ENCODE measurements at regions not wholly inside any gene's neighbourhood (a gene's known extent, or its start where the extent isn't known, plus 50 kb on each side); places are given as distances from the start of the nearest gene placed in this dataset.

GRCh38 chr3:162670181-162670580, 1173.6 kb downstream of the OTOL1 start:
- TF ChIP-seq CTCF (IDR thresholded peaks at IDR 0.05) (no peak), EZH2 (IDR thresholded peaks at IDR 0.05) (no peak), EZH2phosphoT487 (IDR thresholded peaks at IDR 0.05) (no peak)
